HG02610 (cell line): ENCODE measurements at regions not wholly inside any gene's neighbourhood (a gene's known extent, or its start where the extent isn't known, plus 50 kb on each side); places are given as distances from the start of the nearest gene placed in this dataset.

Experiments
- ATAC-seq: cut with Tn5 transposase; IDR thresholded peaks from one replicate; pipeline ENCODE4 v1.9.1; 2021; ENCODE audit warnings: mild to moderate bottlenecking, moderate library complexity; ENCODE audit not compliant: unreplicated experiment

DNA sequence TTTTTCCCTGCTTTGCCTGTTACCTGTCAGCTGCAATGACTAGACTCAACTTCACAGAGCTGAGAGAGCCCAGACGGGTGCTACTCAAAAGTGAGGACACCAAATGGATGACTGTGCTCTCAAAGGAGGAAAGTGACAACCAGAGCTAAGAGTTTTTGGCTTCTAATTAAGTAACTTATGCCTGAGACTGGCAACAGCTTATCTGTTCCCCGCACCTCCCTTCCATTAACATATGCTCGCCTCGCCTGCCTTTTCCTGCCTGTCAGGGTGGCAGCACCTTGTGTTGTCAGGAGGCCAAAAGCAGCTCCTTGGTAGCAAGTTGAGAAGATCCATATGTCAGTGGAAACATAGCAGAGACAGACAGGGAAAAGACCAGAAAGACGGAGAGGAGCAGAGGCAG, 573.9 kb upstream of the KIRREL3 start:
- ATAC-seq: no peak

DNA sequence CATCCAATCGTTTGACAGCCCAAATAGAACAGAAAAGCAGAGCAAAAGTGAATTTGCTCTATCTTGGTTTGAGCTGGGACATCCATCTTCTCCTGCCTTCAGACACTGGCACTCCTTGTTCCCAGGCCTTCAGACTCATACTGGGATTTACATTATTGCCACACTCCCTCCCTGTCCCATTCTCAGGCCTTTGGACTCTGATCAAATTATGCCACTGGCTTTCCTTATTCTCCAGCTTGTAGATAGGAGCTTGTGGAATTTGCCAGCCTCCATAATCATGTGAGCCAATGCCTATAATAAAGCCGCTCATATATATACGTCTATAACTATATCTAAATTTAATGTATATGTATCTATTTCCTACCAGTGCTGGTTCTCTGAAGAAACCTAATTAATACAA, 568.3 kb upstream of the KIRREL3 start:
- no peak for ATAC-seq

DNA sequence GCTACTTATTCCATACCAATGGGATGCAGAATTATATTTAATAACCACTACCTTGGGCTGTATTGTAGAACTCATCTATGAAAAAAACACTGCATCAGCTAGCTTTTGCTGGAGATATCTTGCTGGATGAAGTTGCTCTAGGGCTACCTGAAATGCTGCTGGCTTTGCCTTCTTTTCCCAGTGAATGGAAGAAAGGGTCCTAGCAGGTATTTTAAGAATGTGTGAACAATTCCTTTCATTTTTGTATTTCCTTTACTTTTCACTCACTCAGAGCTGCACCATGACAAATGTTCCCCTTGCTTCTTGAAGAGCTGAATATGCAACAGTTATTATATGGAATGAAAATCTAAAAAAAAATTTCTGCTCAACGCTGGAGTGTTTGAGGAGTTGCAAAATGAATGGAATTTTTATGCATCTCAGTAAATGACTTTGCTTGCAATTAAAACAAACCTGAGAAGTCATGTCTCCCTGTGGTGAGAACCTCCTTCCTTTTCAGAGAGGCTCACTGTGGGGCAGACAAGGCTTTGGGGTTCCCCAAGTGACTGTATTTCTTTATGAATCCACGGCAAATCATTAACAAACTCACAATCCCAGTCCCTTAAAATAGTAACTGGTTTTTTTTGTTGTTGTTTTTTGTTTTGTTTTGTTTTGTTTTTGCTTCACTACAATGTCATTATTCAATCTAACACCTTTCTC, 566.8 kb upstream of the KIRREL3 start:
- no peak for ATAC-seq

DNA sequence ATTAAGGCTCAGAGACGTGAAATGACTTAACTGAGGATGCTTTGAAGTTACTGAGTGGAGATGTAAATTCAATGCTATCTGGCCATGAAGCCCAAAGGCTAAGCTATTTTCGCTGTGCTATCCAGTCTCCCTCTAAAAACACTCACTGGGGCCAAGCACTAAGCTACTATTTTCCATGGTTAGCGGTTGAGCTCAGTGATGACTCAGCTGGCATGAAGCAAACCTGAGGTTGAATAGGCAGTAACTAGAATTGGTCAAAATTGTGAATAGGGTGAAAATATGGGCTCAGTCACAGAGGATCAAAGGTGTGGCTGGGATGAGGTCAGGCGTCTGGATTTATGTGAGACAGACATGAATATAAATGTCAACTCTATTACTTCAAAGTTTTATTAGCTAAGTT, 564.2 kb upstream of the KIRREL3 start:
- no peak for ATAC-seq

DNA sequence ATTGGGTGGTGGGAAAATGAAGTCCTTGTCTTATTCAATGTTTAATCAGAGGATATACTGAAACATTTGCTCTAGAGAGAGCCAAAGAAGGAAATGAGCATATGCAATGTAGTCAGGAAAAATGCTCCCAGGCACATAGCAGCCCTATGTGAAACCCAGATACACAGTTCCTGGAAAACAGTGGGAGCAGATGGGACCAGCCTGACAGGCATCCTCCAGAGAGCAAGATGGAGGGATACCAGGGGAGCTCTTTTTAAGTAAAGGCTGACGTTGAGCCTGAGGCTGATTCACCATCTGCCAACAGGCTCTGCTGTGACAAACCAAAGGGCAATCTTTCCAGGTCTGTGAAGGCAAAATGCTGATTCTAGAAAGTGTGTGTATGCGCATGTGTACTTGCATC, 559.4 kb upstream of the KIRREL3 start:
- ATAC-seq: no peak

DNA sequence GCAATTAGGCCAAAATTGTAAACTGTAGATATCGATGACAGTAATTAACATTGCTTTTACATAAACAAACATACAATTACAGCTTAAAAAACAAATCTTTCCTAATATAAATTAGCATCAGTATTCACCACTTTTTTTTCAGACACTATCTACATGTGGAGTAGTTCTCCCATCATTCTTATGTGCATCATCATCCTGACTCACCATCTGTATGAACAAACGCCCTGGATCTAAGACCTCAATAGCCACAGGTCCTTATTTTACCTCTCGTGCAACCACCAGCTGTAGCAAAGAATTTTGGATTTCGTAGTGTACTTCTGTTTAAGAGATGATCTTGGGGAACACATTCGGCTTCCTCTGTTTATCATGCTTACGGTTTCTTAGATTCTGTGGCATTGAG, 551.9 kb upstream of the KIRREL3 start:
- ATAC-seq: no peak

DNA sequence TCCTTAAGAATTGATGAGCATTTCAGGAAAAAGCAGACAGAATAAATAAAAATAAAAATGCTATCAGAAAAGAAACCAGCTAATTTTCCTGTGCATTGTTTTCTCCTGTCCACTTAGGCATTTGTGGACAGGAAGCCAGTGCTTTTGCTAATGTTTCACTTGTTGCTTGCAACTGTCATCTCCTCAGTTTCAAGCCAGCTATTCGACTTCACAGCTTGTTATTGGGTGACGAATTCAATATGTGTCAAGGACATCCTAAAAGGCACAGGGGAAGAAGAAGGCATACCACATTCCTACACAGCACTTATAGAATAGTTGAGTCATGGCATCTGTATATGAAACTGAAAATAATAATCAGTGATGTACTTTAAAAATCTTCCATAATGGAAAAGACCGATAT, 530.6 kb upstream of the KIRREL3 start:
- ATAC-seq: no peak

DNA sequence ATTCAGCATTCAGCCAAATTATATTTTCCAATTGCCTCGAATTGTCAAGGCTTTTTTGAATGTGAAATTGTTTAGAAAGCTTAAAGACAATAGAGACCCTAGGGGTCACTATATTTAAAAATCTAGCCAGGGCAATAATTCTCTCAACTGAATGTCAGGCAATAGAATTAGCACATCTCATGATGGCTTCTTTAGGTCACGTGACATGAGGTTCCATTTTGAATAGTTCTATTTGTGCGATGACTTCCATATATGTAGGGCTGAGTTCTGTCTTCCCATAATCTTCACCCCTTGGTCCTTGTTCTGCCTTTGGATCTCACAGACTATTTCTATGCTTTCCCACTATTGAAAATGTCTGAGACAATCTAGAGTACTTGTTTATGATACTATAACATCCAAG, 527.7 kb upstream of the KIRREL3 start:
- ATAC-seq: no peak

DNA sequence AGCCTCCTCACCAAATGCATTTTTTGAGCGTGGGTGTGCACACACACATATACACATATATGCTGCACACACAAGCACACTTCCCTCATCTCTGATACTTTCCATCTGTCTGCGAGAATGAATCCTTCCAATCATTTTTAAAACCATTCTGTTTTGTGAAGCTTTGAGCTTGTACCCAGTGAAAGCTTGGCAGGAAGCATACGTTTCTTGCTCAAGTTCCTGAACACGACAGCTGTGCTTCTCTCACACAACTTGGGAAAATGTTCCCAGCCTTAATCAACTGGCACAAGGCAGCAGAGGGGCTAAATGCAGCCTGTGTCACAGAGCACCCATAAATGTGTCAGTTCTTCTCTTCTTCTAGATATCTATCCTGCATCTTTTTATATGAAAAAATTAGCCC, 524.0 kb upstream of the KIRREL3 start:
- ATAC-seq: no peak

DNA sequence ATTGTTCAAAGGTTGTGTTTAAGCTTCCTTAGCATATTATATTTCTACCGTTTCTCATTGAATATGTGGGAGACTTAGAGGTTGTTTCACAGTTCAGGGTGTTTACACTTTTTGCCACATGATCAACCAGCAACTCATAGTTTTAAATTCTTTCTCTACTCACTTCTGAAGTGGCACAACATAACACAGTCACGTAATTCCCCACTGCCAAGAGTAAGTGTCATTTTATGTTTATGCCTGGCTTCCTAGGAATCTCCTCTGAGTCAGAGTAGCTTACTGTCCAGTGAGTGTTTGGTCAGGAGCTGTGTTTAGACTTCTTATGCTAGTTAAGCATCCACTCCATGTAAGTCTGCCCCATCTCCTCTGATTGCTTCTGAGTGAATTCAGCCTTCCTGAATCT, 520.8 kb upstream of the KIRREL3 start:
- ATAC-seq: no peak

DNA sequence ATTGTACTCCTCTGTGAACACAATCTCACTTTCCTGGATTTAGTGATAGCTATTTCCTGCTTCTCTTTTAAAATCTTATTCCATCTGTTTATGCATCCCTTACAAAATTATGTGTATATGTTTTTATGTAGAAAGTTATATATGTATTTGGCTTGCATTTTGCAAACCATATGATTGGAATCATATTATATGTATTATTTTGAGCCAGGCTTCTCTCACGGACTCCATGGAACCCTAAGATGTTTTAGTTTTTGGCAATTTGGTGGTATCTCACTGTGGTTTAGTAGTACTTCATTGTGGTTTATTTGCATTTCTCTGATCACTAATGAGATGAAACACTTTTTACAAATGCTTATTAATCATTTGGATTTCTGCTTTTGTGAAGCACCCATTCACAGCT, 507.3 kb upstream of the KIRREL3 start:
- ATAC-seq: no peak

DNA sequence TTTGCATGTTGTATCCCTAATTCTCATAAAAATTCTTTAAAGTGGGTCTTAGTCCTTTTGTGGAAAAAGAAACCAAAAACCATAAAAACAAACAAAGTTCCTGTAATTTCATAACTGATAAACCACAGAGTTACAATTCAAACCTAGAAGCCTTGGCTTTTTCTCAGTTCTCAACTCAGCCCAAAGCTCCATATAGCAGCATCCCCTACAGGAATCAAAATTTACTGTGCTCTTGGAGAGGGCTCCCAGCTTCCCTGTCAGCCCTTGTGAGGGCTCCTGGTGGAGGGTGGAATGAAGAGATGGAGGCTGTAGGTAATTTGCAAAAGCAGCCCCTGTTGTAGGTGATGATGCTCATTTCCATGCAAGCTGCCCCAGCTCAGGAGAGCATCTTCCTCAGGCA, 506.1 kb upstream of the KIRREL3 start:
- ATAC-seq: no peak

DNA sequence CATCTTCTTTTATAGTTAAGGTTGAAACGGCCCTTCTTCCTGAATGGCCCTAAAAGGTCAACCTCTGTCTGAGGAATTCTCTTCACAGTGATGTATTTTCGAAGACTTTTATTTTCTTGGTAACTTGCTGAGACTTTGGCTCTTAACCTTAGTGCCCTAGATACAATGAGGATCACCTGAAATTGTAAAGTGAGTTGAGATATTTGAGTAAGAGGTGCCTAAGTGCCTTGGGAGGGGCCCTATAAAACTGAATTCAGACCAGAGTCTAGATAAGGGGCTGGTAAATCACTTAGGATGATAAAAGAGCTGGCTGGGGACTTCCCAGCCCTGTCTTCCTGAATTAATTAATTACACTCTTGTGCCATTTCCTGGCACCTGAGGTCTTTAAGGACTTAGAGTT, 505.6 kb upstream of the KIRREL3 start:
- ATAC-seq: no peak

DNA sequence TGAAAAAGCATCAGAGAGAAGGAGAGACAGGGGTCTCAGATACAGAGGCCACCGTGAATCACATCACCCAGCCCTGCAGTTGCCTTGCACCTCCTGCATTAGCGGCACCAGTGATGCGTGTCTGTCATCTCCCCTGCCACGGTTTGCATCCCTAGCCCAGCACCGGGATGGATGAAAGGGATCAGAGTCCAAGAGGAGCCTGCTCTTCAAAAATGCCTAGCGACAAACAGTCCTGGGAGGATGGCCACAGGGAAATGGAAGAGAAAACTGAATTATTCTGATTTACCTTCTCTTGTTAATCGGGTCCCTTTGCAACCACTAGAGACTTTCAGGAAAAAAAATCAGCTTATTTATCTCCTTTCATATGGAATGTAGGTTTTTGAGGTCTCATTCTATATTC, 495.6 kb upstream of the KIRREL3 start:
- no peak for ATAC-seq

DNA sequence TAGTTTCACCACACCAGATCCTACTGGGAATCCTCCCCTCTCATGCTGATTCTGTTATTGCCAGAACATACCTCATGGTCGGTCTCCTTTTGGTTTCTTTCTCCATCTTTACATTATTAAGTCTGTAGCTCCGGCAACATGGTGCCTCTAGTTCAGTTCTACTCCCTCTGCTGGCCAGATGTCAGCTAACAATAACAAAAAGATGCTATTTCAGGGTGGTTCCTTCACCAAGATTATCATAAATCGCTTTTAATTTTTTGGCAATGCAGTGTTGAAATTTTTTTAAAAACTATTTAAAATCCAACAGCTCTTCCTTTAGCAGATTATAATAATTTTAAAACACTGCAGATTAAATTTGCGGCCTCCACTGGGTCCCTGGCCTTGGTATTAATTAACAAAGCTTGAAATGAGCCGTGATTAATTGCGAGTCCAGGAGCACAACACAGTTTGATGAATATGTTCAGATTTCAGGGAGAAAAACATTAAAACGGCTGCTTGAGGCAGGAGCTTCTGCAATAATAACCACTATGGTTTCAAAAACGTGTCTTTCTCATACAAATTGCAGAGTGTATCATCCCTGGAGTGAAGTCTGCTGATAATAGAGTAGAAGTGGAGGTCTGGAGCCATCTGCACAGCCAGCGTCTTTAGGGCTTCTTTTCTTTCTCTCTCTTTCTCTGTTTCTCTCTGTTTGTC, 492.9 kb upstream of the KIRREL3 start:
- ATAC-seq: no peak

DNA sequence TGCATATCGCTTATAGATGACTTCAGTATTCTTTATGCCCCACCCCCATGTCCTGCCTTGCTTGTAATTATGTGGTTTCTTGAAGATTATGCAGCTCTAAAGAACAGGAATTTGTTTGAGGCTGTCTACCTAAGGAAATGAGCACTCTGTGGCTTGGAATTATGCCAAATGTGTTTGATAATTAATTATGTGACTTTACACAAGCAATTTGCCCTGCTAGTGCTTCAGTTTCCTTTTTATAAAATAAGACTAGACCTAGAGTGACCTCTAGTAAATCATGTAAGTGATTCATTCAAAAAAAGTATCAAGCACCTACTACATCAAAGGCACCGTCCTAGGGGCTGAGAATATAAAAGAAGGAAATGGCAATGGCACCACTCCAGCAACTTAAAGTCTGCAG, 491.5 kb upstream of the KIRREL3 start:
- no peak for ATAC-seq

DNA sequence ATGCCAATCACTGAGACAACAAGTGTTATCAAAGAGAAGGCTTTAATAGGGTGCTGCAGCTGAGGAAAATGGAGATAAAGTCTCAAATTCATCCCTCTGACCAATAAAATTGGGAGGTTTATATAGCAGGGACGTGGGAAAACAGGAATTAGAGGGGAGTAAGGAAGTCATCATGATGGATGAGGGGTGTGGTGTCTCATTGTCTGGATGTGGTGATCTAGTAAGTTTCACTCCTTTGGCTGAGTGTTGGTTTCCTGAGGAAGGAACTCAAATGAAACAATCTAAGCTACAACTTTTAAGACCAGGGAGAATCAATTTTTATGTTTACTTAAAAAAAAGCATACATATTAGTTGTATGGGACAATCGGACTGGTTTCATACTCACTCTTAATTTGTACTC, 491.0 kb upstream of the KIRREL3 start:
- ATAC-seq: no peak

DNA sequence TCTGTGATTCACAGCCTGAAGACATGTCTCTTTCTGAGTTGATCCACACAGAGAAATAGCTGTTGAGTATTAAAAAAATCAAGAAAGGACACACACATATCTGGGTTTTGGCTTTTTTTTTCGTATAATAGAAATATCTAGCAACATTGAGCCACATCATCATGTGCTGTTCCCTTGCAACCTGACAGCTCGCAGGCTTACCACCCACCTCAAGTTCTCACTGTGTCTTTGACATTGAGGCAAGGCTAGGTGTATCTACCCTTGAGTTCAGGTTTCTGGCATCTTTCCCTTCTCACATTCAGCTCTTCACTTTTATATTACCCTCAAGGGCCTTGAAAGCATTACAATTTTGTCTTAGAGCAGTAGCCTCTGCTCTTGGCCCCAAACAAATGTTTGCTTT, 490.3 kb upstream of the KIRREL3 start:
- ATAC-seq: no peak

DNA sequence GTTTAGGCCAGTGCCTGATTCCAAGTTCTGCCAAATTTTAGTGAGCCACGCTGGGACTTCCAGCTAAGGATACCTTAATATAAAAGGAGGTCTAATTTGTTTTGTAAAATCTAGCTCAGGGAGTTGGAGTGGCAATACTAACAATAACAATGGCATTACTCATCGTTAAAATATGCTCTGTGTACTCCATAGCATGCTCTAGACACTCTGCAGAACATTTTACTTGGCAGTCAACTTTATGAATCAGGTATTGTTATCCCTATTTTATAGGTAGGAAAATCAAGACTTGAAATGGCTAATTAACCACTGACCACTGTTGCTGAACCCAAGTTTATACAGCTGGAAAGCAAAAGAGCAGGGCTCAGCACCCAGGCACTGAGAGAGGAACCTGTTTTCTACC, 485.0 kb upstream of the KIRREL3 start:
- ATAC-seq: no peak

DNA sequence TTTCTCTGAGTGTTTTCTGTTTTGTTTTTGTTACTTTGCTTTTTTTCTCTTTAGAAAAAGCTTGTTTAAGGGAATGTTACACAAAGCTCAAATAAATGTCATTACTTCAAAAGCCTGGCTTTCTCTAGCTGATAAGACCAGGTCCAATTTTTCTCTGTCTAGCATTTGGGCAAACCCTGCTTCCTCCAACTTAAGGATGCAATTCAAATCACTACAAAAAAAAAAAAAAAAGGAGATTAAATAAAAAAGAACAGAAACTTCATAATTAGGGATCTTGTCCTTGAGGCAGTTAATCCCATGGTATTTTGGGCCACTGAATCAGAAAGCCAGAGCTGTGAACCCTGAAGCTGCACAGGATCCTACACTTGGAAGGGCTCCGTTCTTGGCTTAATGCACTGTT, 480.8 kb upstream of the KIRREL3 start:
- ATAC-seq: no peak

DNA sequence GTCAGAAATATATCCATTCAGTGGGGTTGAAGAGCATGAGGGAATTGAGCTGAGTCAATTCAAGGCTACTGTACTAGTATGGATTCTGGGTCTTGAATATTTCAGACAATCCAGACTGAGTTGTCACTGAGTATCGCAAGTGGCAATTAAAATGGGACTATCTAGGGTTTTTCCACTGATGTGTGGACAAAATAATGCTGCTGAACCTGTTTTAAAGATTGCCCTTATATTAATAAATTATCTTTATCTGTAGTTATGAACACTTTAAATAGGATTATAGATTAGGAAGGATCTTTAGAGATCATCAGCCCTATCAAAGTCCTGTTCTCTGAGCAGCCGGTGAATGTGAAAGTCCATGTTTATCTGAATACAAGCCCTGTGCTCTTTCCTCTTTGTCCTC, 478.3 kb upstream of the KIRREL3 start:
- no peak for ATAC-seq

DNA sequence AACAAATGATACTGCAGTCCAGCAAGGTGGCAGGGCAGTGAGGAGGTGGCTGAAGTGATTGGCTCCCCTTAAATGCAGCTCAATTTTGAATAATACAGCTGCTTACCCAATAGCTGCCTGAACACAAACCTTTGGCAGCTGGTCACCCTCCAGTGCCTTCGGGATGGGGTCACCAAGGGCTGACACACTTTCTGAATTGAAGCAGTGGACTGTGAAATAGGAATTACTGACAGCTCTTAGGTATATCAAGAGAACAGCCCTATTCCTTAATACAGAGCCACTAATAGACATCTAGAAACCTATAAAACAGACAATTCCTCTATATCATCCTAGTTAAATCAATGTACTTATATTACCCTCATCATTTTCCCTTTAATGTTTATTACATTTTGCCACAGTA, 474.2 kb upstream of the KIRREL3 start:
- ATAC-seq: no peak

DNA sequence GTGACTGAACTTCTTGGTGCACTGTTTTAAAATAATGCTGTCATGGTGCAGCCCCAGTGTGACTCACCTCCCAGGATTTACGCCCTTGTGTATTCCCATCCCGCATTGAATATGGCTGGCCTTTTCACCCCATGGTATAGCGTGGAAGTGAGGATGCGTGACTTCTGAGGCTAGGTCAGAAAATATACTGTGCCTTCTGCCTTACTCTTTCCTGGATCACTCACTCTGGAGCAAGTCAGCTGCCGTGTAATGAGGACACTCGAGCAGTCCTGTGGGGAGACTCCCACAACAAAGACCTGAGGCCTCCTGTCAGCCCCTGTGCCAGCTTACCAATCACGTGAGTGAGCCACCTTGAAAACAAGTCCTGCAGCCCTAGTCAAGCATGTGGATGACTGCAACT, 471.9 kb upstream of the KIRREL3 start:
- no peak for ATAC-seq
